ENCODE measurements at regions not wholly inside any gene's neighbourhood (a gene's known extent, or its start where the extent isn't known, plus 50 kb on each side); places are given as distances from the start of the nearest gene placed in this dataset.

DNA sequence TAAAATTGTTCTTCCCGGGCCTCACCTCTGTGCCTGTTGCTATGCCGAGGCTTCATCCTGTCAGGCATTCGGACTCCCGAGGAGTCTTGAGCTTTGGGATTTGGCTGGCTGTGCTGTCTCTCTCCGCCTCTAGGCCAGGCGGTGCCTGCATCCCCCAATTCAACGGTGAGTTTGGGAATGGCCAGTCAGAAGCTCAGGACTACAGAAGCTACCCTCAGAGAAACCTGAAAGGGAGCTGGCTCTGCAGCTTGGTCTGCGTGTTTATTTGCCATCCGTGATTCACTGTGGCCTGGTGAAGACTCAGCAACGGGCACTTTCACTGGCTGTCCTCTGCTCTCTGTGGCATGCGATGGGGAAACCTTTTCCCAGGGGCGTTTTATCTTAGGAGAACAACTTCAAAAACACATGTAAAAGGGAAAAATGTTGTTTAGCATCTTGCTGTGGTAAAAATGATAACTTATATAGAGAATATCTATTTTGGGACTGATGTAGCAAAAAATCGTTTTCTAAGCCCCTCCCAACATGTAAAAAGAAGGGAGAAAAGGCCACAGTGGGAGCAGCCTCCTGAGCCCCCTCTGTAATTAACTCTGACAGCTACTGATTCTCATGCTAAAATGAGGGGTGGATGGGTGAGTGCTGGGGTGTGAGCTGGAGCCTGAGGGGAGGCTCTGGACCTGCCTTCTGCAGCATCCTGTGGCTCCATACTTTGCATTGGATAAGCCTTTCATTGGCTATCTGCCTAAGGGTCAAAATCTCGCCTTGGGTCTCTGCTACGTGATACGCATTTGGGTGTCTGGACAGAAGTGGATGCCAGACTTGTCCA is 103.4 kb upstream of the KLHL25 start:
- Mint-ChIP-seq H3K27me3 (peaks cover 15% of the 10 kb centered on the region), H3K4me3 (no peak overlapping the region), H3K36me3 (ENCODE audit: low read depth) (peaks cover 5% of the 10 kb centered on the region), H3K27ac (peak overlapping the region; percentile 22), H3K4me1 (peaks cover 5% of the 10 kb centered on the region)
- no peaks in the 10 kb centered on the region for H3K9me3 ChIP-seq (ENCODE audit: control insufficient read depth, low read length, poor library complexity, severe bottlenecking)
- no peak for ATAC-seq
- no peak for DNase-seq

DNA sequence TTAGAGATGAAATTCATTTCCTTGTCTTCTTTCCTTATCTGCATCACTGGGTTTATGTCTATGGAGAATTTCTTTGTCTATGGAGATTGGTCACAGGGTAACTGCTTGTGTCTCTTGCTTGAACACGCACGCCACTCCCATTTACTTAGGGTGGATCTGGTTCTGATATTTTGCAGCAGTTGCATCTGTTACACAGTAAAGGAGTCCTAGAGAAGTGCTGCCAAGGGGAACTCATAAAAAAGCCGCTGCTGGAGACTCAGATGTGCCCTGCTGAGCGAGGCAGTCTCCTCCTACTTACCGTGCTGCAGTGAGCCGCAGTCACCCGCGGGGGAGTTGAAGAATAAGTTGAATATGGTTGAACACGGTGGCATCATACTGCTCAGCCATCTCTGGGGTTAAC is 105.2 kb upstream of the KLHL25 start:
- H3K9me3 ChIP-seq (ENCODE audit: control insufficient read depth, low read length, poor library complexity, severe bottlenecking), result no peaks in the 10 kb centered on the region
- ATAC-seq (no peak), DNase-seq (no peak)
- H3K4me1 Mint-ChIP-seq, result peaks cover 5% of the 10 kb centered on the region
- no peak overlapping the region for H3K4me3 Mint-ChIP-seq
- H3K27ac Mint-ChIP-seq, result no peak overlapping the region
- H3K27me3 Mint-ChIP-seq, result peaks cover 14% of the 10 kb centered on the region
- H3K36me3 Mint-ChIP-seq (ENCODE audit: low read depth), result peaks cover 3% of the 10 kb centered on the region

DNA sequence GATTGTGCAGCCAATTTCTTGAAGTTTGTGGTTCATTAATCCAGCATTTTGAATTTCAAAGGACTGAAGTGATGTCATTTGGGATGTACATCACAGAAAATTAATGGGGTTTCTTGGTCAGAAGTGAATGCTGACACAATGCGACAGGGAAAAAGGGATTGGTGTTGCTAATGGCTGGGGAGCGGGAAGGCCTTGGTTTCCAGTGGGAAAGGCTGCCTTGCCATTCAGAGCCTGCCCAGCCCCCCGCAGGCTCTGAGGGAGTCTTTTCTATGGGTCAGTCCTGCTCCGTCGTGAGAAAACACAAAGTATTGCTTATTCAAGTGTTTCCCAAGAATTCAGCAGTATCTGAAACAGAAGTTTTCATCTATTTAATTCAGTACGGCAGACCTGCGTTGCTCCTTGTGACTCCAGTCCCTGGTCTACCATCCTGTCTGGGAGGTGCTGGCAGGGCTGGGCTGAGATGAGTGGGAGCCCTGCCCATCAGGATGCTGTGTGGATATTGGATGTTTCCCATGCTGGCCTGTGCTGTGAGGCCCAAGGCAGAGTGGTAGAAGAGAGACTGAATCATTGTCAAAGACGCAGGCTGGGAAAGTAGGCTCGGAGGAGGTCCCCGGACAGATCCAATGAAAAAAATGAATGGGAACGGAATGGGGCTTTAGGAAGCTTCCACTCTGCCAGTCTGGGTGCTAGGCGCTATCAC is 111.2 kb upstream of the KLHL25 start:
- no peaks in the 10 kb centered on the region for H3K36me3 Mint-ChIP-seq (ENCODE audit: low read depth)
- H3K27me3 Mint-ChIP-seq, result peaks cover 22% of the 10 kb centered on the region
- no peak for ATAC-seq
- H3K4me1 Mint-ChIP-seq, result peaks cover 3% of the 10 kb centered on the region
- no peak overlapping the region for H3K4me3 Mint-ChIP-seq
- H3K9me3 ChIP-seq (ENCODE audit: control insufficient read depth, low read length, poor library complexity, severe bottlenecking), result no peaks in the 10 kb centered on the region
- H3K27ac Mint-ChIP-seq, result no peak overlapping the region
- no peak for DNase-seq

DNA sequence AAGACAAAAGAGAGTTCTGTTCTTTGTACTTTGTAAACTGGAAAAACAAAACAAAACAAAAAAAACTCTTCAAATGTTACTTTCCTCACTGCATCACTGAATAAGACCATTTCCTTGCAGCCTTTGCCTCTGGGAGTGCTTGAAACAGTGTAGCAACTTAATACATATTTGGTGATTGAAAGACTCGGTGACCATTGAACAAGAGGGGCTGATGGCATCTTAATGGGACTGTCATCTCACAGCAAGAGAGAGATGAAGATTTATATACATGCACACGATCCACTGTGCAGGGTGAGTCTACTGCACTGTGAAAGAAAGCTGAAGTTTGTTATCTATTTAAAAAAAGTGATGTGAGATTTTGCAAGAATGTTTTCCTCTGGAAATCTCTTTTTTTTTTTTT is 111.9 kb upstream of the KLHL25 start:
- H3K27ac Mint-ChIP-seq, result no peak overlapping the region
- DNase-seq (no peak), ATAC-seq (no peak)
- H3K4me3 Mint-ChIP-seq, result no peak overlapping the region
- peaks cover 22% of the 10 kb centered on the region for H3K27me3 Mint-ChIP-seq
- peaks cover 3% of the 10 kb centered on the region for H3K4me1 Mint-ChIP-seq
- no peaks in the 10 kb centered on the region for H3K9me3 ChIP-seq (ENCODE audit: control insufficient read depth, low read length, poor library complexity, severe bottlenecking)
- no peaks in the 10 kb centered on the region for H3K36me3 Mint-ChIP-seq (ENCODE audit: low read depth)

DNA sequence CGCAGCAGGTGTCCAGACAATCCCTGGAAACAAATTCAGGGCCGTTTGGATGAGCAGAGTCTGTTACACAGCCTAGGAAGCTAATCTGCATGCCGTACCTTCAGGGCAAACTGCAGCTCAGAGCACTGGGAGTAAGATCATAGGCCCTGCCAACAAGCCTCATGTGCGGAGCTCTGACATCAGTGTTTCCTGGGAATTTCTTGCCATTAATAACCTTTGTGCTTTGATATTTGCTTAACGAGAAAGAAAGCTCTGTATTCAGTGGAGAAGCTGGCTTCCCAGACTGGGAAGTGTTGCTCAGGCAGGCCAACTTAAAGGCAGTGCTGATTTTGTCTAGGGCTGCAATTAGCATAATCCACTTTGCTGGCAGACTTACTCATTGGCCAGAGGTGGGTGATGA is 116.1 kb upstream of the KLHL25 start:
- no peak for DNase-seq
- peaks cover 3% of the 10 kb centered on the region for H3K4me1 Mint-ChIP-seq
- no peak overlapping the region for H3K4me3 Mint-ChIP-seq
- no peaks in the 10 kb centered on the region for H3K36me3 Mint-ChIP-seq (ENCODE audit: low read depth)
- H3K9me3 ChIP-seq (ENCODE audit: control insufficient read depth, low read length, poor library complexity, severe bottlenecking), result no peaks in the 10 kb centered on the region
- H3K27ac Mint-ChIP-seq, result no peak overlapping the region
- ATAC-seq, result no peak
- H3K27me3 Mint-ChIP-seq, result peaks cover 4% of the 10 kb centered on the region

DNA sequence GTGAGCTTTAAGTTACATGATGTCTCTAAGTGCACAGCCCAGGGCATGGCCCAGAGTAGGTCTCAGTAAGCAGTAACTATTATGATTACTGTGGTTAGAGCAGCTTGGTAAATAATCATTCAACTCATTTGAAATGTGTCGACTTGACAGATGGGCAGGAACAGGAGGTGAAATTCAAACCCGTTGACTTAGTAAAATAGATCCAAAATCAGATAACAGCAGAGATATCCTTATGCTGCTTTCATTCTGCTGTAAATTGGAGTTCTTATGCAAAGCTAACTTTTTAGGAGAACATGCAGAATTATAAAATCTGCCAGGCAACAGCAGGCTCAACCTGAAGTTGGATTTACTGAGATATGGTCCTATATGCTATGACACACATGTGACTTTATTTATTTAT is 118.7 kb upstream of the KLHL25 start:
- no peaks in the 10 kb centered on the region for H3K9me3 ChIP-seq (ENCODE audit: control insufficient read depth, low read length, poor library complexity, severe bottlenecking)
- DNase-seq (no peak), ATAC-seq (no peak)
- H3K36me3 Mint-ChIP-seq (ENCODE audit: low read depth), result no peaks in the 10 kb centered on the region
- no peak overlapping the region for H3K27ac Mint-ChIP-seq
- H3K27me3 Mint-ChIP-seq, result no peaks in the 10 kb centered on the region
- H3K4me1 Mint-ChIP-seq, result no peaks in the 10 kb centered on the region
- H3K4me3 Mint-ChIP-seq, result no peak overlapping the region

DNA sequence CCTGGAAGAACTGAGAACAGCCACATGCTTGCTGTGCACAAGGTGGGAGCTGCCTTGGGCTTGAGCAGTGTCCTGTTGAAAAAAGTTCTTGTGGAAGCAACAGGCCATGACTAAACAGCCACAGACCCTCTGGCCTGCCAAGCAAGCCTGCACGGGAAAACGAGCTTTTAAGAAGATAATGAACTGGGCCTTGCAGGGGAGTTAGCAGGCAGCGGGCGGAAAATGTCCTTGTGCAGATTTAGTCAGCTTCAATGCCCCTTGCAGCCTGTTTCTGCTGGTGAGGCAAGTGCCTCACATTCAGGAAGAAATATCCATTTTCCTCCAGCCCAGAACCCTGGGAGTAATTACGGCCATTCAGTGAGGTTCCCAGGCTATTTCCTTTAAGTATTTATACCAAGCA is 126.2 kb upstream of the KLHL25 start:
- peaks cover 3% of the 10 kb centered on the region for H3K36me3 Mint-ChIP-seq (ENCODE audit: low read depth)
- ATAC-seq (no peak), DNase-seq (no peak)
- H3K4me1 Mint-ChIP-seq, result peaks cover 8% of the 10 kb centered on the region
- no peaks in the 10 kb centered on the region for H3K27me3 Mint-ChIP-seq
- H3K9me3 ChIP-seq (ENCODE audit: control insufficient read depth, low read length, poor library complexity, severe bottlenecking), result no peaks in the 10 kb centered on the region
- H3K4me3 Mint-ChIP-seq, result no peak overlapping the region
- no peak overlapping the region for H3K27ac Mint-ChIP-seq

DNA sequence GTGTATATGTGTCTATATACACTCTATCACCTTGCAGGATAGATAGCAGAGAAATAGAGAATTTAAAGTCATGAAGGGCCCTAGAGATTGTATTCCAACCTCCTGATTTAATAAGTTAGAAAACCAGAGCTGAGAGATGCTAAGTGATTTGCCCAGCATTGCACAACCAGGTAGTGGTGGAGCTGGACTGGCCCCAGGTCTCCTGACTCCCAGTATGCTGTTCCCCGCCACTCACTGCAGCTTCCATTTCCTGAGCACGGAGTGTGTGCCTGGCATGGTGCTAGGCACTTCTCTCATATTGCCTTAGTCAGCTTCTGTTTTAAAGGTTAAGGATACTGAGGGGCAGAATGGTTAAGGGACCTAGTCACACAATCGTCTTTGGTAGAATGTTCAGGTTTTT is 129.4 kb upstream of the KLHL25 start:
- Mint-ChIP-seq H3K4me3 (no peak overlapping the region), H3K27ac (no peak overlapping the region), H3K36me3 (ENCODE audit: low read depth) (peaks cover 3% of the 10 kb centered on the region), H3K27me3 (no peaks in the 10 kb centered on the region), H3K4me1 (peaks cover 24% of the 10 kb centered on the region)
- no peak for DNase-seq
- H3K9me3 ChIP-seq (ENCODE audit: control insufficient read depth, low read length, poor library complexity, severe bottlenecking), result no peaks in the 10 kb centered on the region
- ATAC-seq, result no peak

DNA sequence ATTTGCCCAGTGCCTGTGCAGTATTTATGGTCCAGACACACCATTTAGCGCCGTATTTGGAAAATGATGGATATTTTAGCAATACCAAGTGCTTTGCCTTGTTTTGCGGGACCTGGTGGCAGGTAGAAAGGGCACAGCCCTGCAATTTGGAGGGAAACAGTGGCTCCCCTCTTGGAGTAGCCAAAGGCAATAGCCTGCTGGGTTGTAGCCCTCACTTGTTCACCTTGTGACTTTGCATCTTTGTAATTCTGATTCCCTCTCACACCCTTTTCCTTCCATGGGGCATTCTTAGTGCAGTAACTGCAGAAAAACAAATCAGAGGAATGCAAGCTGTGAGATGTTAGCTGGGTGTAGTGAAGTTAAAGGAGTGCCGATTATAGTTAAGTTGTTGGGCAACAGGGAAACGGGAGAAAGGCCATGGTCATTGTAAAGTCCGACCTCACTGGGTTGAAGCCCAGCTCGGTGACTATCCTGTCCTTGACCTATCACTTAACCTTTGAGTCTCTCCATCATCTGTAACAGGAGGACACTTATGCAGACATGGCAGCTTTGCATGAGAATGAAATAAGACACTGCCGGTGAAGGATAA is 131.0 kb upstream of the KLHL25 start:
- no peak for DNase-seq
- no peak overlapping the region for H3K27ac Mint-ChIP-seq
- no peak for ATAC-seq
- H3K4me3 Mint-ChIP-seq, result no peak overlapping the region
- H3K9me3 ChIP-seq (ENCODE audit: control insufficient read depth, low read length, poor library complexity, severe bottlenecking), result no peaks in the 10 kb centered on the region
- peaks cover 3% of the 10 kb centered on the region for H3K36me3 Mint-ChIP-seq (ENCODE audit: low read depth)
- peaks cover 29% of the 10 kb centered on the region for H3K4me1 Mint-ChIP-seq
- H3K27me3 Mint-ChIP-seq, result no peaks in the 10 kb centered on the region

DNA sequence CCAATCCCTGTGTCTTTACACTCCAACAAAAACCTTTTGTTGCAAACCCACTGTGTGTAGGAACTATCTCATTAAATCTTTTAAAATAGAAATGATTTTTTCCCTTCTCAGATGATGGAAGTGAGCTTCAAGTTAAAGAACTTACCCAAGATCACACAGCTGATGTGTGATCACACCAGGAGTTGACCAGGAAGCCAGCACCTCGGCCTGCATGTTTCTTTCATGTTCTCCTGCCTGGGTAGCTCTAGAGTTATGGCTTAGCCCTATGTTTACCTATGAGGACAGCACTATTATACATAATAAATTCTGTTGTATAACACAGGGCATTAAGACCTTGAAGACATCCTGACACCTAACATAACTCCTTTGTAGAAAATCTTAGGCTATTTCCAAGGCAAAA is 132.1 kb upstream of the KLHL25 start:
- no peak for DNase-seq
- no peaks in the 10 kb centered on the region for H3K9me3 ChIP-seq (ENCODE audit: control insufficient read depth, low read length, poor library complexity, severe bottlenecking)
- H3K27me3 Mint-ChIP-seq, result no peaks in the 10 kb centered on the region
- H3K4me3 Mint-ChIP-seq, result no peak overlapping the region
- H3K27ac Mint-ChIP-seq, result peak overlapping the region; percentile 3
- no peaks in the 10 kb centered on the region for H3K36me3 Mint-ChIP-seq (ENCODE audit: low read depth)
- peaks cover 34% of the 10 kb centered on the region for H3K4me1 Mint-ChIP-seq
- ATAC-seq, result no peak

DNA sequence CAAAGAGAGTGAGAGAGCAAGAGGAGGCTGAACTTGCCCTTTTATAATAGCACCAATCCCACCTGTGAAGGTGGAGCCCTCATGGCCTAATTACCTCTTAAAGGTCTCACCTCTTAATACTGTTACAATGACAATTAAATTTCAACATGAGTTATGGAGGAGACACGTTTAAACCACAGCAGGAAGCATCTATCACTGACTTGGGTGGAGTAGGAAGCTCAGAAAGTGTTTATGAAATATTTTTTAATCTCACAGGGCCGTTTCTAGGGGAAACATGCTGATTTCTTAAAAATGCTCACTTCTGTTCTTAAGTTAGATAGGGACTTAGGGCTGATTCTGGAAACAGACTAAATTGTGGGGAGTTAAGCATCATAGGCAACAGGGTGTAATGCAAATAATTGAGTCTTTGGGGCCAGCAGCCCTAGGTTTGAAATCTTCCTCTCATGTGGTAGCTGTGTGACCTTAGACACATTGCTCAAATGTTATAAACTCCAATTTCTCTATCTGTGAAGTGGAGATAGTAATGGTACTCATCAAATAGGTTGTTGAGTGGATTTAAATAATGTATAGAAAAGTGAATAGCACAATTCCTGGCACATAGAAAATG is 133.3 kb upstream of the KLHL25 start:
- peak; percentile 82 for ATAC-seq
- no peak for DNase-seq
- Mint-ChIP-seq H3K4me3 (peak overlapping the region; percentile 31), H3K27ac (peak overlapping the region; percentile 83), H3K36me3 (ENCODE audit: low read depth) (peaks cover 3% of the 10 kb centered on the region), H3K4me1 (peaks cover 37% of the 10 kb centered on the region), H3K27me3 (no peaks in the 10 kb centered on the region)
- no peaks in the 10 kb centered on the region for H3K9me3 ChIP-seq (ENCODE audit: control insufficient read depth, low read length, poor library complexity, severe bottlenecking)

DNA sequence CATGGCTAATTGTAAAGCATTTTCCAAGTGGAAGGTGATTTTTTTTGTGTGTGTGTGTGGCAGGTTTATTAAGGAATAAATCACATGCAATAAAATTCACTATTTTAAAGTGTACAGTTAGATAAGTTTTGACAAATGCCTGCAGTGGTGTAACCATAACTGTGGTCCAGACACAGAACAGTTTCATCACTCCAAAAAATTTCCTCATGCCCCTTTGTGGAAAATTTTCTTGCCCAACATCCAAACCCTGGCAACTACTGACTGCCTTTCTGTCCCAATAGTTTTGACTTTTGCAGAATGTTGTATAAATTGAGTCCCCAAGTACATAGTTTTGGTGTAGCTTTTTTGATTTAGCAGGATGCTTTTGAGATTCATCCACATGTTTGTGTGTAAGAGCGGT is 135.1 kb upstream of the KLHL25 start:
- H3K36me3 Mint-ChIP-seq (ENCODE audit: low read depth), result peaks cover 3% of the 10 kb centered on the region
- ATAC-seq (no peak), DNase-seq (no peak)
- peaks cover 34% of the 10 kb centered on the region for H3K4me1 Mint-ChIP-seq
- H3K27me3 Mint-ChIP-seq, result no peaks in the 10 kb centered on the region
- H3K9me3 ChIP-seq (ENCODE audit: control insufficient read depth, low read length, poor library complexity, severe bottlenecking), result no peaks in the 10 kb centered on the region
- no peak overlapping the region for H3K4me3 Mint-ChIP-seq
- peak overlapping the region; percentile 83 for H3K27ac Mint-ChIP-seq

DNA sequence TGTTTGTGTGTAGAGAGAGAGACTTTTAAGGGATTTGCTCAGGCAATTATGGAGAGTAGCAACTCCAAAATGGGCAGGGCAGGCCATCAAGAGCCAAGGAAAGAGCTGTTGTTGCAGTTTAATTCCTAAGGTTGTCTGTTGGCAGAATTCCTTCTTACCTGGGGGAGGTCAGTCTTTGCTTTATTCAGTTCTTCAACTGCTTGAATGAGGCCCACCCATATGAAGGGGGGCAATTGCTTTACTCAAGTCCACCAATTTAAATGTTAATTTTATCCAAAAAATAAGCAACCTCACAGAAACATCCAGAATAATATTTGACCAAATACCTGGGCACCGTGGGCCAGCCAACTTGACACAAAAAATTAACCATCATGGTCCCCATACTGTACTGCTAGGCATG is 137.7 kb upstream of the KLHL25 start:
- no peak for DNase-seq
- no peaks in the 10 kb centered on the region for H3K9me3 ChIP-seq (ENCODE audit: control insufficient read depth, low read length, poor library complexity, severe bottlenecking)
- Mint-ChIP-seq H3K27me3 (peaks cover 4% of the 10 kb centered on the region), H3K4me3 (no peak overlapping the region), H3K4me1 (peaks cover 26% of the 10 kb centered on the region), H3K36me3 (ENCODE audit: low read depth) (peaks cover 3% of the 10 kb centered on the region), H3K27ac (no peak overlapping the region)
- ATAC-seq, result no peak
